ENCODE measurements at regions not wholly inside any gene's neighbourhood (a gene's known extent, or its start where the extent isn't known, plus 50 kb on each side); places are given as distances from the start of the nearest gene placed in this dataset.

DNA sequence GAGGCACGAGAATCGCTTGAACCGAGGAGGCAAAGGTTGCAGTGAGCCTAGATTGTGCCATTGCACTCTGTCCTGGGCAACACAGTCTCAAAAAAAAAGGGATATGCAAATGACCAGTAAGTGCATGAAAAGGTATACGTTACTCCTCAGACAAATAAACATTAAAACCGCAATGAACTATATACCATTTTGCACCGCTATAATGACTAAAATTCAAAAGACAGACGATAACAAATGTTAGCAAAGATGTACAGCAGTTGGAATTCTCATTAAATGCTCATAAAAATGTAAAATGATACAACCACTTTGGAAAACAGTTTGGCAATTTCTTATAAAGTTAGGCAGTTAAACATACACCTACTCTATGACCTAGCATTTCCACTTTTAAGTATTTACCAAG is 67.4 kb upstream of the MSH6 start:
- no peak overlapping the region for H3K14ac ChIP-seq (ENCODE audit: insufficient read length)
- H4K5ac ChIP-seq (ENCODE audit: insufficient read length, low read depth, low read length): no peak overlapping the region
- no peak overlapping the region for H3K4me3 ChIP-seq (ENCODE audit: extremely low read depth in 1 of 4, insufficient read depth in 2 of 4, low read depth in 3 of 4, low read length in 4 of 4)
- H3K56ac ChIP-seq (replicated peaks; ENCODE audit: insufficient read length, low read depth, low read length): no peak overlapping the region
- H3K23me2 ChIP-seq (ENCODE audit: low read depth, low read length): no peaks in the 10 kb centered on the region; the same call in 1 of the 2 replicates
- TF ChIP-seq, protein P1, sequence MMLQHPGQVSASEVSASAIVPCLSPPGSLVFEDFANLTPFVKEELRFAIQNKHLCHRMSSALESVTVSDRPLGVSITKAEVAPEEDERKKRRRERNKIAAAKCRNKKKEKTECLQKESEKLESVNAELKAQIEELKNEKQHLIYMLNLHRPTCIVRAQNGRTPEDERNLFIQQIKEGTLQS (IDR thresholded peaks at IDR 0.05; ENCODE audit: insufficient read depth, low read depth, low read length): no peak
- no peak for TF ChIP-seq CBX5 (IDR thresholded peaks at IDR 0.05; ENCODE audit: low read depth, low read length)
- TF ChIP-seq PHF8 (conservative IDR thresholded peaks at IDR 0.05; ENCODE audit: low read depth, low read length): no peak
- no peak for TF ChIP-seq CBX8 (IDR thresholded peaks at IDR 0.05; ENCODE audit: borderline replicate concordance, low read depth, low read length)
- no peak for TF ChIP-seq SRF (IDR thresholded peaks at IDR 0.05; ENCODE audit: low read depth, low read length)
- TF ChIP-seq, protein P2, sequence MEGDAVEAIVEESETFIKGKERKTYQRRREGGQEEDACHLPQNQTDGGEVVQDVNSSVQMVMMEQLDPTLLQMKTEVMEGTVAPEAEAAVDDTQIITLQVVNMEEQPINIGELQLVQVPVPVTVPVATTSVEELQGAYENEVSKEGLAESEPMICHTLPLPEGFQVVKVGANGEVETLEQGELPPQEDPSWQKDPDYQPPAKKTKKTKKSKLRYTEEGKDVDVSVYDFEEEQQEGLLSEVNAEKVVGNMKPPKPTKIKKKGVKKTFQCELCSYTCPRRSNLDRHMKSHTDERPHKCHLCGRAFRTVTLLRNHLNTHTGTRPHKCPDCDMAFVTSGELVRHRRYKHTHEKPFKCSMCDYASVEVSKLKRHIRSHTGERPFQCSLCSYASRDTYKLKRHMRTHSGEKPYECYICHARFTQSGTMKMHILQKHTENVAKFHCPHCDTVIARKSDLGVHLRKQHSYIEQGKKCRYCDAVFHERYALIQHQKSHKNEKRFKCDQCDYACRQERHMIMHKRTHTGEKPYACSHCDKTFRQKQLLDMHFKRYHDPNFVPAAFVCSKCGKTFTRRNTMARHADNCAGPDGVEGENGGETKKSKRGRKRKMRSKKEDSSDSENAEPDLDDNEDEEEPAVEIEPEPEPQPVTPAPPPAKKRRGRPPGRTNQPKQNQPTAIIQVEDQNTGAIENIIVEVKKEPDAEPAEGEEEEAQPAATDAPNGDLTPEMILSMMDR (IDR thresholded peaks at IDR 0.05; ENCODE audit: control extremely low read depth in 1 of 3, insufficient read depth in 1 of 3, low read depth in 1 of 3, low read length in 3 of 3): no peak
- TF ChIP-seq GABPA (IDR thresholded peaks at IDR 0.05; ENCODE audit: borderline replicate concordance, insufficient read depth, low read length): no peak
- no peak overlapping the region for H2BK5ac ChIP-seq (ENCODE audit: low read depth, low read length)
- H2AFZ ChIP-seq (ENCODE audit: low read length): no peak overlapping the region
- H2AK5ac ChIP-seq (ENCODE audit: low read depth, low read length): no peak overlapping the region
- no peak overlapping the region for H4K8ac ChIP-seq (ENCODE audit: extremely low read depth, insufficient read depth, low read length)
- H4K91ac ChIP-seq (replicated peaks; ENCODE audit: insufficient read length, low read length): no peak overlapping the region
- H3K27me3 ChIP-seq (replicated peaks in 1 of 4; ENCODE audit: control insufficient read depth in 3 of 4, extremely low read depth in 1 of 4, insufficient read depth in 3 of 4, low read length in 3 of 4): no peaks in the 10 kb centered on the region
- H3K4me1 ChIP-seq (replicated peaks in 1 of 4; ENCODE audit: control insufficient read depth in 3 of 4, insufficient read depth in 4 of 4, low read length in 3 of 4): no peaks in the 10 kb centered on the region
- H3K36me3 ChIP-seq (ENCODE audit: control insufficient read depth in 2 of 4, insufficient read depth in 4 of 4, low read length in 3 of 4): no peaks in the 10 kb centered on the region
- H2BK20ac ChIP-seq (ENCODE audit: low read length): no peak overlapping the region
- no peak overlapping the region for H2BK12ac ChIP-seq (ENCODE audit: low read depth, low read length)
- no peaks in the 10 kb centered on the region for H4K20me1 ChIP-seq (replicated peaks in 1 of 2; ENCODE audit: control insufficient read depth in 1 of 2, insufficient read depth in 2 of 2, low read length in 2 of 2)
- 91% methylated on average over 7 of the region's 7 CpGs; no CpG with 5 or more reads in 1 of the 2 experiments for whole genome bisulfite sequencing, 2 experiments (ENCODE audit: extremely low coverage in 1 of 2, insufficient coverage in 1 of 2, insufficient read length in 1 of 2, insufficient replicate concordance in 2 of 2, low coverage in 1 of 2, low lambda C conversion rate in 2 of 2, missing lambda C conversion rate in 1 of 2)
- no peak overlapping the region for H3K27ac ChIP-seq (ENCODE audit: low read depth, low read length)
- CTCF ChIA-PET (ENCODE audit: partially characterized antibody): interaction anchor here (0.6 to 2.6 kb wide), 5 partner anchors 14 to 61 kb away, joined by 3 to 8 read pairs (median 3); no protein-coding TSS in a partner anchor
- H3K4me2 ChIP-seq (ENCODE audit: insufficient read depth in 1 of 2, low read depth in 2 of 2, low read length in 2 of 2): no peak overlapping the region
- H2BK120ac ChIP-seq (replicated peaks; ENCODE audit: low read depth, low read length): no peak overlapping the region
- POLR2A ChIA-PET (ENCODE audit: partially characterized antibody): no interaction called here
- H3K9ac ChIP-seq (replicated peaks in 1 of 4; ENCODE audit: extremely low read depth in 1 of 4, low read depth in 3 of 4, low read length in 3 of 4): no peak overlapping the region
- H3K23ac ChIP-seq (ENCODE audit: insufficient read length): no peak overlapping the region
- no peak for FAIRE-seq
- H3K79me1 ChIP-seq (ENCODE audit: low read depth, low read length): no peaks in the 10 kb centered on the region
- H3K4ac ChIP-seq (replicated peaks; ENCODE audit: insufficient read length, low read depth, low read length): no peak overlapping the region
- no peaks in the 10 kb centered on the region for H3K79me2 ChIP-seq (ENCODE audit: control insufficient read depth in 1 of 2, insufficient read depth in 2 of 2, low read length in 2 of 2)
- DNase-seq (ENCODE audit: low read depth in 1 of 2, low spot score in 2 of 2): no peak
- no peaks in the 10 kb centered on the region for H3K9me3 ChIP-seq (ENCODE audit: insufficient read depth in 2 of 2, low read depth in 1 of 2, low read length in 1 of 2)
- no peak overlapping the region for H2BK15ac ChIP-seq (ENCODE audit: low read length)
- H3K18ac ChIP-seq (ENCODE audit: extremely low read depth, low read length): no peak overlapping the region

Measured in H1 (cell line).